Spleen (tissue), 7 donors: ENCODE measurements at regions not wholly inside any gene's neighbourhood (a gene's known extent, or its start where the extent isn't known, plus 50 kb on each side); places are given as distances from the start of the nearest gene placed in this dataset.

Experiments
- CTCF ChIP-seq, 11 experiments: fragments of 200-600 bp in 7 of 11; fragments of 450-650 bp in 4 of 11; sonication (generic) in 4 of 11; IDR thresholded peaks in 8 of 11; conservative IDR thresholded peaks in 3 of 11; 1 replicate in 7 of 11; 2 replicates in 4 of 11; pipeline versions ENCODE4 v1.4.0 to v1.8.0; 2016 to 2021; ENCODE audit warnings: antibody characterized with exemption in 11 of 11, inconsistent platforms in 4 of 11, mild to moderate bottlenecking in 1 of 11
- POLR2A ChIP-seq, 3 donors: fragments of 450-650 bp; IDR thresholded peaks; one replicate each; pipeline ENCODE4 v1.5.1; 2017; ENCODE audit warnings: antibody characterized with exemption in 3 of 3, mild to moderate bottlenecking in 1 of 3
- POLR2AphosphoS5 ChIP-seq, 3 donors: sonication (generic); formaldehyde crosslinking; IDR thresholded peaks; one replicate each; pipeline ENCODE4 v1.5.1; 2017; ENCODE audit warnings: antibody characterized with exemption in 3 of 3
- donor health status: DM: no; HTN: no; CAD: no; lungs with moderate emphysema.
- donor health status: DM: no; HTN: no; CAD: no.
- donor health status: DM: no; HTN: no; CAD: no.

- no peak for TF ChIP-seq CTCF (IDR thresholded peaks at IDR 0.05 in 8 of 11, conservative IDR thresholded peaks at IDR 0.05 in 3 of 11)
- no peak for TF ChIP-seq POLR2A (IDR thresholded peaks at IDR 0.05)
- TF ChIP-seq POLR2AphosphoS5 (IDR thresholded peaks at IDR 0.05) = no peak
Measured at GRCh38 chr6:25050356-25050755, 114.6 kb upstream of the RIPOR2 start.
